ENCODE measurements at regions not wholly inside any gene's neighbourhood (a gene's known extent, or its start where the extent isn't known, plus 50 kb on each side); places are given as distances from the start of the nearest gene placed in this dataset.

- no peak for TF ChIP-seq STAT6 (CRISPR knock-in tag; conservative IDR thresholded peaks at IDR 0.05; ENCODE audit: low read depth)
- no peak for TF ChIP-seq ARID4B (CRISPR knock-in tag; IDR thresholded peaks at IDR 0.05; ENCODE audit: borderline replicate concordance)
- TF ChIP-seq HMGXB4 (CRISPR knock-in tag; IDR thresholded peaks at IDR 0.05) = no peak
- no peak for TF ChIP-seq ZNF317 (CRISPR knock-in tag; IDR thresholded peaks at IDR 0.05; ENCODE audit: borderline replicate concordance, low read depth)
Observed at GRCh38 chr9:2979957-2980610, 136.2 kb upstream of the PUM3 start (continued).

GRCh38 chr9:2972475-2972874 lies 128.6 kb upstream of the PUM3 start:
- DNase-seq (ENCODE audit: low spot score) = no peak
- ChIA-PET CTCF (no interaction called here), POLR2A (interaction anchor here (1.1 kb wide), 1 partner anchor 13 kb away, joined by 3 read pairs; no protein-coding TSS in a partner anchor)
- Mint-ChIP-seq H3K27me3 (ENCODE audit: low read depth) (no peaks in the 10 kb centered on the region; the same call in 1 of the 2 replicates), H3K4me3 (no peak overlapping the region), H3K4me1 (no peaks in the 10 kb centered on the region), H3K27ac (no peak overlapping the region), H3K36me3 (no peaks in the 10 kb centered on the region), H3K9me3 (peaks cover 7% of the 10 kb centered on the region; the same call in 1 of the 2 replicates)
- no peak for ATAC-seq
- TF ChIP-seq NFE2L1 (CRISPR knock-in tag; IDR thresholded peaks at IDR 0.05) = no peak
- no peak for TF ChIP-seq AFF4 (CRISPR knock-in tag; IDR thresholded peaks at IDR 0.05; ENCODE audit: borderline replicate concordance)
- no peak for TF ChIP-seq USF1 (CRISPR knock-in tag; IDR thresholded peaks at IDR 0.05)
- no peak for TF ChIP-seq RORB (CRISPR knock-in tag; IDR thresholded peaks at IDR 0.05)
- TF ChIP-seq ERG (CRISPR knock-in tag; IDR thresholded peaks at IDR 0.05) = no peak
- TF ChIP-seq ESRRA (CRISPR knock-in tag; IDR thresholded peaks at IDR 0.05; ENCODE audit: borderline replicate concordance) = no peak
- no peak for TF ChIP-seq ATF6 (CRISPR knock-in tag; IDR thresholded peaks at IDR 0.05)
- TF ChIP-seq MYBL2 (CRISPR knock-in tag; IDR thresholded peaks at IDR 0.05) = no peak
- TF ChIP-seq MAX (CRISPR knock-in tag; IDR thresholded peaks at IDR 0.05) = no peak
- TF ChIP-seq NR3C1 (CRISPR knock-in tag; conservative IDR thresholded peaks at IDR 0.05; ENCODE audit: low read depth) = no peak
- no peak for TF ChIP-seq ZNF138 (CRISPR knock-in tag; conservative IDR thresholded peaks at IDR 0.05)
- no peak for TF ChIP-seq ETV6 (CRISPR knock-in tag; IDR thresholded peaks at IDR 0.05)
- no peak for TF ChIP-seq HMGA2 (CRISPR knock-in tag; IDR thresholded peaks at IDR 0.05)
- TF ChIP-seq CBFB (CRISPR knock-in tag; IDR thresholded peaks at IDR 0.05; ENCODE audit: low read depth) = no peak

Measured in WTC11 (cell line).